Astrocyte (in vitro differentiated cells and primary cell): ENCODE measurements at regions not wholly inside any gene's neighbourhood (a gene's known extent, or its start where the extent isn't known, plus 50 kb on each side); places are given as distances from the start of the nearest gene placed in this dataset.

ENCODE experiments used
- DNase-seq: peaks from one replicate; pipeline ENCODE4 v3.0.0-alpha.2; 2010; ENCODE audit warnings: low read depth
- FAIRE-seq: peaks from 2 replicates; lab custom pipeline; 2011; peaks lifted over from hg19 to GRCh38; lab: Jason Lieb, UNC
- H2AFZ ChIP-seq: 2 replicates; pipeline ENCODE4 v1.6.0; 2012; ENCODE audit warnings: low read depth, low read length, inconsistent platforms
- H3K27ac ChIP-seq: 2 replicates; pipeline ENCODE4 v1.5.1; 2011; ENCODE audit warnings: low read depth, low read length, inconsistent platforms
- H3K27me3 ChIP-seq: 2 replicates; pipeline ENCODE4 v1.6.0; 2011; ENCODE audit warnings: low read length, inconsistent platforms; ENCODE audit not compliant: insufficient read depth
- H3K36me3 ChIP-seq: 2 replicates; pipeline ENCODE4 v1.5.1; 2011; ENCODE audit warnings: low read length, inconsistent platforms; ENCODE audit not compliant: insufficient read depth
- H3K4me1 ChIP-seq: 2 replicates; pipeline ENCODE4 v1.5.1; 2011; ENCODE audit warnings: low read length, inconsistent platforms; ENCODE audit not compliant: insufficient read depth
- H3K4me2 ChIP-seq: 2 replicates; pipeline ENCODE4 v1.6.0; 2012; ENCODE audit warnings: low read length, inconsistent platforms
- H3K4me3 ChIP-seq: 2 replicates; pipeline ENCODE4 v1.5.1; 2011; ENCODE audit warnings: low read depth, mild to moderate bottlenecking, low read length, inconsistent platforms; ENCODE audit not compliant: insufficient read depth
- H3K79me2 ChIP-seq: 2 replicates; pipeline ENCODE4 v1.6.0; 2012; ENCODE audit warnings: mild to moderate bottlenecking, low read length, inconsistent platforms; ENCODE audit not compliant: insufficient read depth
- H3K9ac ChIP-seq: 2 replicates; pipeline ENCODE4 v1.6.0; 2012; ENCODE audit warnings: mild to moderate bottlenecking, low read length, inconsistent platforms
- H3K9me3 ChIP-seq: 2 replicates; pipeline ENCODE4 v1.5.1; 2012; ENCODE audit warnings: low read depth, mild to moderate bottlenecking, low read length, inconsistent platforms; ENCODE audit not compliant: insufficient read depth
- H4K20me1 ChIP-seq: 2 replicates; pipeline ENCODE4 v1.6.0; 2012; ENCODE audit warnings: low read length, inconsistent platforms; ENCODE audit not compliant: insufficient read depth
- H3K27ac Mint-ChIP-seq: one replicate; pipeline ENCODE4 v1.8.0; 2021; ENCODE audit warnings: mild to moderate bottlenecking, mixed read lengths; ENCODE audit not compliant: unreplicated experiment
- H3K27me3 Mint-ChIP-seq: one replicate; pipeline ENCODE4 v1.8.0; 2021; ENCODE audit warnings: low read depth, mixed read lengths; ENCODE audit not compliant: unreplicated experiment
- H3K36me3 Mint-ChIP-seq: one replicate; pipeline ENCODE4 v1.8.0; 2021; ENCODE audit warnings: low read depth, mixed read lengths; ENCODE audit not compliant: unreplicated experiment
- H3K4me1 Mint-ChIP-seq: one replicate; pipeline ENCODE4 v1.8.0; 2021; ENCODE audit warnings: low read depth, mixed read lengths; ENCODE audit not compliant: unreplicated experiment
- H3K4me3 Mint-ChIP-seq: one replicate; pipeline ENCODE4 v1.8.0; 2021; ENCODE audit warnings: mild to moderate bottlenecking, moderate library complexity, mixed read lengths; ENCODE audit not compliant: unreplicated experiment
- H3K9me3 Mint-ChIP-seq: one replicate; pipeline ENCODE4 v1.8.0; 2021; ENCODE audit warnings: mild to moderate bottlenecking, mixed read lengths; ENCODE audit not compliant: unreplicated experiment
- EZH2 ChIP-seq: IDR thresholded peaks from 2 replicates; pipeline ENCODE4 v1.6.1; 2012; ENCODE audit warnings: mild to moderate bottlenecking, low read length, inconsistent platforms; ENCODE audit not compliant: insufficient read depth
- TF ChIP-seq, protein P1 (sequence below): IDR thresholded peaks from 2 replicates; pipeline ENCODE4 v1.5.1; 2011; ENCODE audit warnings: low read depth, mild to moderate bottlenecking, inconsistent platforms, low read length, moderate library complexity; ENCODE audit not compliant: insufficient read depth

DNA sequence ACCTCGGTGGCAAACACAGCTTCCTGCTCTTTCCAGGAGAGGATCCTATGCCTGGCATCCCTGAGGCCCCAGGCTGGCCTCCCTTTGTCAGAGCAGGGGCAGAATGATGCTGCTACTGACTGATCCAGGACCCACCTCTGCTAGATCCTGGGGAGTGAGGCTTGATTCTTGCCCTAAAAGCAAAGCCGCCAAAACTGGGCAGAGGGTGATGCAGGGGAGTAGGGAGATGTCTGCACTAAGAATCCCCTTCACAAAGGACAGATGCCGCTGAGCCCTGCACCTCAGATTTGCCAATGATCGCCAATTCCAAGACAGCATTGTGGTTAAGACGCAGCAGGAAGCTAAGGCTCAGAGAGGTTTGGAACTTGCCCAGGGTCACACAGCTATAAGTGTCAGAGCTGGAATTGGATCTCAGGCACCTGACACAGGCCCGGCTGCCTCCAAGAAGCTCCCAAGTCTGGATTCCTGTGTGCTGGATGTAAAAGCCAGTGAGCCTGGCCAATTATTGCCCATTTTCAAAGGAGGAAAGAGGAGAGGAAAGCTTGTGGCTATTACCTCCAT is 60.7 kb upstream of the TNRC6C start:
- Mint-ChIP-seq H3K27me3 (peaks cover 64% of the 10 kb centered on the region), H3K27ac (no peak overlapping the region), H3K4me1 (no peaks in the 10 kb centered on the region), H3K36me3 (peaks cover under 1% of the 10 kb centered on the region), H3K9me3 (peaks cover 3% of the 10 kb centered on the region), H3K4me3 (no peak overlapping the region)
- Histone ChIP-seq H3K4me2 (no peak overlapping the region), H2AFZ (no peak overlapping the region), H3K36me3 (no peaks in the 10 kb centered on the region), H3K79me2 (no peaks in the 10 kb centered on the region), H3K27me3 (peaks cover 45% of the 10 kb centered on the region), H3K9me3 (no peaks in the 10 kb centered on the region), H3K4me1 (no peaks in the 10 kb centered on the region), H3K9ac (no peak overlapping the region), H4K20me1 (no peaks in the 10 kb centered on the region), H3K27ac (no peak overlapping the region), H3K4me3 (no peak overlapping the region)
- DNase-seq (no peak), FAIRE-seq (no peak)
- no peak for TF ChIP-seq EZH2
- TF ChIP-seq, protein P1, sequence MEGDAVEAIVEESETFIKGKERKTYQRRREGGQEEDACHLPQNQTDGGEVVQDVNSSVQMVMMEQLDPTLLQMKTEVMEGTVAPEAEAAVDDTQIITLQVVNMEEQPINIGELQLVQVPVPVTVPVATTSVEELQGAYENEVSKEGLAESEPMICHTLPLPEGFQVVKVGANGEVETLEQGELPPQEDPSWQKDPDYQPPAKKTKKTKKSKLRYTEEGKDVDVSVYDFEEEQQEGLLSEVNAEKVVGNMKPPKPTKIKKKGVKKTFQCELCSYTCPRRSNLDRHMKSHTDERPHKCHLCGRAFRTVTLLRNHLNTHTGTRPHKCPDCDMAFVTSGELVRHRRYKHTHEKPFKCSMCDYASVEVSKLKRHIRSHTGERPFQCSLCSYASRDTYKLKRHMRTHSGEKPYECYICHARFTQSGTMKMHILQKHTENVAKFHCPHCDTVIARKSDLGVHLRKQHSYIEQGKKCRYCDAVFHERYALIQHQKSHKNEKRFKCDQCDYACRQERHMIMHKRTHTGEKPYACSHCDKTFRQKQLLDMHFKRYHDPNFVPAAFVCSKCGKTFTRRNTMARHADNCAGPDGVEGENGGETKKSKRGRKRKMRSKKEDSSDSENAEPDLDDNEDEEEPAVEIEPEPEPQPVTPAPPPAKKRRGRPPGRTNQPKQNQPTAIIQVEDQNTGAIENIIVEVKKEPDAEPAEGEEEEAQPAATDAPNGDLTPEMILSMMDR = no peak

DNA sequence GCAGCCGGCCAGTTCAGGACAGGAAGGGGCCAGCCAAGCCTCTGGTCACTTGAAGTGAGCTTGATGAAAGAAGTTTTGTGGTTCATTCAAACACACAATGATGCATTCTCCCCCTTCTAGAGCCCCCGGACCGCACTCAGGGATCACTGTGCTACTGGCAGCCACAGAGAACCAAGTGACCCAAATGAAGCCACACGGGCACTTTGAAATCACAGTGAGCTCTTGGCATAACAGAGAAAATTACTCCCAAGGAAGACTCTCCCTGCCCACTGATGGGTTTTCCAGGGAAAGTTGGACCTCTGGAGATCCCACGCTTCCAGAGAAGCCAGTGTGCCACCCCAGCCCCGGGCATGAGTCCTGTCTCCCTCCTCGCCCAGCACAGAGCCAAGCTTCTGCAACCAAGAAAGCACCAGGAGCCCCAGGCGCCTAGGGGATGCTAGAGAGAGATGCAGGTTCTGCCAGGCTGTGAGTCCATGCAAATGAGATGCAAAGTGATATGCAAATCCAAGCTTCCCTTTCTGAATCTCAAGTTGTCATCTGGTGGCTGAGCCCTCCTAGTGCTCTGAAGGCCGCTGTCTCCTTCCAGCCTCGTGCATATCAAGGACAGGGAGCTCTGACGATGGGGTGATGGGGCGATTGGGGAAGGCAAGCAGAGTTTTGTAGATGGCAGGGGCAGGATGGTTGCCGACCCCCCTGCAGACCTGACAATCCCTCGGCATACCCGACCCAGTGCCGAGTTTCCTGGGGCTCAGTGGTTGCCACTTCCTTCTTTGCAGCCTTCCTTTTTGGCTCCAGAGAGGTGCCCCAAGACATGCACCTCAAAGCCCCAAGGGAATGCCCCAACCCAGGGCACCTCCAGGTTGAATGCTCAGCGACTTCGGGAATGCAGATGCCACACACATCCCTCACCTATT is 59.7 kb upstream of the TNRC6C start:
- H3K9ac ChIP-seq = no peak overlapping the region
- DNase-seq = no peak
- peaks cover 64% of the 10 kb centered on the region for H3K27me3 Mint-ChIP-seq
- no peak overlapping the region for H3K4me3 ChIP-seq
- no peak overlapping the region for H3K4me2 ChIP-seq
- H3K27ac Mint-ChIP-seq = no peak overlapping the region
- H3K4me1 ChIP-seq = no peaks in the 10 kb centered on the region
- H4K20me1 ChIP-seq = no peaks in the 10 kb centered on the region
- TF ChIP-seq EZH2 = no peak
- TF ChIP-seq, protein P1 = no peak
- H3K27me3 ChIP-seq = peaks cover 39% of the 10 kb centered on the region
- no peaks in the 10 kb centered on the region for H3K4me1 Mint-ChIP-seq
- no peak overlapping the region for H3K27ac ChIP-seq
- peaks cover 3% of the 10 kb centered on the region for H3K9me3 Mint-ChIP-seq
- no peak overlapping the region for H2AFZ ChIP-seq
- FAIRE-seq = no peak
- H3K4me3 Mint-ChIP-seq = no peak overlapping the region
- no peaks in the 10 kb centered on the region for H3K9me3 ChIP-seq
- no peaks in the 10 kb centered on the region for H3K79me2 ChIP-seq
- peaks cover 1% of the 10 kb centered on the region for H3K36me3 Mint-ChIP-seq
- no peaks in the 10 kb centered on the region for H3K36me3 ChIP-seq
